Skeletal muscle cell (primary cell): ENCODE measurements at regions not wholly inside any gene's neighbourhood (a gene's known extent, or its start where the extent isn't known, plus 50 kb on each side); places are given as distances from the start of the nearest gene placed in this dataset.

Source experiments
- DNase-seq: peaks from one replicate; pipeline ENCODE4 v3.0.0-alpha.2; 2010; ENCODE audit warnings: low read depth
- H3K4me3 ChIP-seq: 2 replicates; pipeline ENCODE4 v1.5.1; 2011; ENCODE audit warnings: low read depth, mild to moderate bottlenecking, control low read depth, low read length, moderate library complexity

GRCh38 chr20:57794600-57795341 is 85.0 kb upstream of the PMEPA1 start:
- H3K4me3 ChIP-seq: no peak overlapping the region
- peak; percentile 39 for DNase-seq

DNA sequence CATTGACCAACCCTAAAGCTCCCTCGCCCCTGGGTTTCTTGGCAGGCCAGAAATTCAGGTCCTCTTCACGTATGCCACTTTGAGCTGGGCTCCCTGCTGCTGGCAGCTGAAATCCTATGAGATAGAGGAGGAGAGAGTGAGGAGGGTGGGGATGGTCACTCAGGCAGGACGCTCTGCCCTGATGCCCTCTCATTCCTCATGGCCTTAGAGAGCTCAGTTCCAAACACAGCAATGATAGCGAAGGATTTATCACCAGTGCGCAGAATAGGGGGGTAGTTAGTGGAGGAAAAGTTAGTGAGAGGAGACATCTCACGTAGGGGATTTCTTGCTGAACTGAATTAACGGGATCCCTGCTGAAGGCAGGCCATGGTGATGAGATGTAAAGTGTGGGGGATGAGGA is 84.2 kb upstream of the PMEPA1 start:
- H3K4me3 ChIP-seq: no peak overlapping the region
- no peak for DNase-seq

DNA sequence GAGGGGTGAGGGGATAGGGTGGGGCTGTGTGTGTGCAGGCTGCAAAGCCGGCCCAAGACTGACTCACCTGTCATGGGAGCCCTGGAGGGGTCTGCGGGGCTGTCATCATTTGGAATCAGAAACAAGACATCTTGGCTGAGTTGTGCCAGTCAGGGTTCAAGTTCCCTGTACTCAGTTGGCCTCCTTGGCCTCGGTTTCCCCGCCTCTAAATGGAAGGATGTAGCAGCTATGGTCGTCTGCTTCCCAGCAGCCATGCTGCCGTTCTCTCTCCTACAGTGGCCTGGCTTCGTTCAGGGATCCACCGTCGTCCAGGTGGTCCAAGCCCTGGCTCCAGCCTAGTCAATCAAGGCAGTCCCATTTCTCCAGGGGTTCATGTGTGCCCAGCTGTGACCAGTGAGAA is 83.6 kb upstream of the PMEPA1 start:
- H3K4me3 ChIP-seq: no peak overlapping the region
- DNase-seq: no peak

- H3K4me3 ChIP-seq: no peak overlapping the region
- DNase-seq: no peak
Observed at GRCh38 chr20:57792386-57793080, 82.7 kb upstream of the PMEPA1 start.

GRCh38 chr20:57791966-57792365 is 82.2 kb upstream of the PMEPA1 start:
- no peak for DNase-seq

DNA sequence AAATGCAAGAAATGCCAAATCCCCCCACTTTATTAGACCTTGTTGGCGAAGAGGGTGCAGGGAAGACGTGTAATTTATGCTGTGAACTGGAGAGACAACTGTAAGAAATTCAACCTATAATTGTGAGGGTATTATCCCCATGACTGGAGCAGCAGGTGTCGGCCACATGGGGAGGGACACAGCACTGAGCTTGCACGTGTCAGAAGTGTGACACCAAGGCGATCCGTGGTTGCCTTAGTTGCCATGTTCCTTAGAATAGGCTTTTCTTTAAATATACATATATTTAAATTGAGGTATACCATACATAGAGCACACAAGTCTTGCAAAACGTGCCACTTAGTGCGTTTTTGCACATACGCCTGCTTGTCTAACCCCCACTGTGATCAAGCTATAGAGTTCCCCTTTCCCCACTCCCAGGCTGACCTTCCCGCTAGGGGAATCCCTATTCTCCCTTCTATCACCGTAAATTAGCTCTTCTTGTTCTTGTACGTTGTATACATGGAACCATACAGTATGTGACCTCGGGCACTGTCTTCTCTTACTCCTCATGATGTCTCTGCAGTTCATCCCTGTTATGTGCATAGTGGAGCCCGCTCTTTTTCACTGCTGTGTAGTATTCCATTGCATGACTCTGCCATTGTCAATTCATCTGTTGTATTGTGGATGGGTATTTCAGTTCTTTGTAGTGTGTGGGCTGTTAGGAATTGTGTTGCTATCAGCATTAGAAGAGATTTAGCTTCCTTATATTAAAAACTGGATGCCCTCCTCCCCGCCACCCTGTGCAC is 81.6 kb upstream of the PMEPA1 start:
- no peak overlapping the region for H3K4me3 ChIP-seq
- no peak for DNase-seq

More at GRCh38 chr20:57791966-57792365, 82.2 kb upstream of the PMEPA1 start:
- no peak overlapping the region for H3K4me3 ChIP-seq

GRCh38 chr20:57790176-57790575 is 80.4 kb upstream of the PMEPA1 start:
- DNase-seq: no peak
- H3K4me3 ChIP-seq: no peak overlapping the region

- no peak overlapping the region for H3K4me3 ChIP-seq
- no peak for DNase-seq
Observed at GRCh38 chr20:57788936-57789613, 79.3 kb upstream of the PMEPA1 start.

- H3K4me3 ChIP-seq: no peak overlapping the region
- DNase-seq: no peak
Observed at GRCh38 chr20:57787990-57788781, 78.4 kb upstream of the PMEPA1 start.

- no peak overlapping the region for H3K4me3 ChIP-seq
Observed at GRCh38 chr20:57787151-57787989, 77.6 kb upstream of the PMEPA1 start.

DNA sequence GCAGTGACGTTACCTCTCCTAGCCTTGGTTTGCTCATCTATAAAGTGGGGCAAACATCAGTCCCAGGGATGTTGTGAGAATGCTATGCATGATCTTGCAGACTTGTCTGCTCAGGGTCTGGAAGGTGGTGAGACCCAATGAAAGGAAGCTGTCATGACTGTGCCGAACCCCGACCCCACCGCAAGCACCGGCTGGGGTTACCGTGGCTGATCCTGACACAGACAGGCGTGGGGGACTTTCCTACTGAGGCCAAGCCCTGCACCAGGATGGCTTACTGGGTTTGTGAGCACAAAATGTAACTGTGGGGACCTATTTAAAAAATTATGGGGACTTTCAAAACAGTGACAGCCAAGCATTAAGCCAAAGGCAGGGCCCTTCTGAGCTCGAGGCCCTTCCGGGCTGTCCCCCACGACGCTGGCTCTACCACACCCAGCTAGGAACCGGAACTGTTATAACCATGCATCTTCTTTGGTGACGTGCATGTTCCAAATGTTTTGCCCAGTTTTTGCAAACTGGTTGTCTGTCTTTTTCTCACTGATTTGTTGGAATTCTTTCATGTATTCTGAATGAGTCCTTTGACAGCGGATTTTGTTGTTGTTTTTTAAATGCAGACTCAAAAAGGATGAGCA is 76.6 kb upstream of the PMEPA1 start:
- DNase-seq: no peak
- H3K4me3 ChIP-seq: no peak overlapping the region

More at GRCh38 chr20:57787151-57787989, 77.6 kb upstream of the PMEPA1 start:
- no peak for DNase-seq

DNA sequence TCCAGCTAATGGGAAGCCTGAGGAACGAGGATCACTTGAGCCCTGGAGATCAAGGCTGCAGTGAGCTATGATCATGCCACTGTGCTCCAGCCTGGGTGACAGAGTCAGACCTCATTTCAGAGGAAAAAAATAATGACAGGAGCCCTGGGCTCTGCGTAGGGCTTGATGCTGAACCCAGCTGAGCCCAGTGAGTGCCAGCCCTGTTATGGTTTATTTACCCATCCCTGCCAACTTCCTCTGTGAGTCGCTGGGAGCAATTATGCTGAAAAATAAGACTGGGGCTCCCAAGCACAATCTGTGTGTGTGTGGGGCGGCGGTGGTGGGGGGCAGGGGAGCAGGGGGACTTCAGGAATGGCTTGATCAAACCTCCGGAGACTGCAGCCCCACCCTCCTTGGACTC is 75.9 kb upstream of the PMEPA1 start:
- no peak overlapping the region for H3K4me3 ChIP-seq
- DNase-seq: no peak

DNA sequence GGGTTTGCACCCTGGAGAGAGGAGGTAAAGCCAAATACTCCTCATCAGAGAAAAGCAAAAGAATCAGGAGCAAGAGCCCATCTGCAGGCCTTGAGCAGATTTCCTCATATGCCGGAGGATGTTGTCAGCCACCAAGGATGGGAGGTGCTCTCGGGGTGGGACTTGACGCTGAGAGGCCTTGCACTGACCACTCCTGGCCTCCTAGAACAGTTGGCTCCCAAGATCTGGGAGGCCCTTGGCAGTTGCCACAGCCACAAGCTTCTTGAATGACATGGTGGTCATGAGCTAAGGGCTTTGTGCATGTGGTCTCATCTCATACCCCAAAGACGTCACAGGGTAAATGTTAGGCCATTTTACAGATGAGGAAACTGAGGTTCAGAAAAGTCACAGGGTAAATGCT is 75.2 kb upstream of the PMEPA1 start:
- DNase-seq: no peak
- no peak overlapping the region for H3K4me3 ChIP-seq

GRCh38 chr20:57783956-57784837 is 74.4 kb upstream of the PMEPA1 start:
- H3K4me3 ChIP-seq: no peak overlapping the region
- DNase-seq: no peak

DNA sequence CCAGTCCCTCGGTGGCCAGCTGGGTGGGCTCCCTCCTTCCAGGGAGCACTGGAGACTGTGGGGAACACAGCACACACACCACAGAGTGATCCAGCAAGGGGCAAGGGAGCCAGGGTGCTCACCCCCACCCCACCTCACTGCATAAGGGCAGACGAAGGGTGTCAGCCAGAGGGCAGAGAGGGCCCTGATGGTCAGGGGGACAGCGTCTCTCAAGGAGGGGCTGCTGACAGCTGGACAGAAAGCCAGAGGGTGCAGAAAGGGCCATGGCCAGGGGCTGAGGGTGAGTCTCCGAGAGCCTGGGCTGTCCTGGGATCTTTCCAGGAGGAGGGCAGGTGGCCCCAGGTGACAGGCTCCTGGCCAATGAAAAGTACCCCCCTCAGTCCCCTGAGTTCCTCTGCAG is 73.4 kb upstream of the PMEPA1 start:
- H3K4me3 ChIP-seq: no peak overlapping the region
- DNase-seq: no peak

DNA sequence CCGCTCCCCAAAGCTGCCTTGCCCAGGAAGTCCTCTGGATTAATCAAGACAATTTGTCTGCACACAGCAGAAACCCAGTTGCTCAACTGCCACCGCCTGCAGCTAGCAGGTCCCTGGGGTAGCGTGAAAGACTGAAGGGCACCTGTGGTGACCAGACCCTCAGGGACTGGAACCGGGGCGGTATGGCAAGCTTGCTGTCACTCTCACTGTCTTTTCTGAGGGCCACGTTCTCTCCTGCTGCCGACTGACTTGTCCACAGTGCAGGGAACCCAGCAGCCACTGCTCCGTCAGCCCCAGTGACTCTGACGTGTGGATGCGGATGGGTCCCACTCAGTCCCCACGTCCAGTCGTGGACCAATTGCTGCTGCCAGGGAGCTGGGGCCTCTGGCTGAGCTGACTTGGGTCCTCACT is 72.8 kb upstream of the PMEPA1 start:
- H3K4me3 ChIP-seq: no peak overlapping the region
- DNase-seq: no peak

- no peak overlapping the region for H3K4me3 ChIP-seq
- DNase-seq: no peak
Observed at GRCh38 chr20:57781901-57782300, 72.1 kb upstream of the PMEPA1 start.
